GM21619 (cell line): ENCODE measurements at regions not wholly inside any gene's neighbourhood (a gene's known extent, or its start where the extent isn't known, plus 50 kb on each side); places are given as distances from the start of the nearest gene placed in this dataset.

Experiments
- ATAC-seq: cut with Tn5 transposase; IDR thresholded peaks from one replicate; pipeline ENCODE4 v1.9.1; 2021; ENCODE audit not compliant: unreplicated experiment

DNA sequence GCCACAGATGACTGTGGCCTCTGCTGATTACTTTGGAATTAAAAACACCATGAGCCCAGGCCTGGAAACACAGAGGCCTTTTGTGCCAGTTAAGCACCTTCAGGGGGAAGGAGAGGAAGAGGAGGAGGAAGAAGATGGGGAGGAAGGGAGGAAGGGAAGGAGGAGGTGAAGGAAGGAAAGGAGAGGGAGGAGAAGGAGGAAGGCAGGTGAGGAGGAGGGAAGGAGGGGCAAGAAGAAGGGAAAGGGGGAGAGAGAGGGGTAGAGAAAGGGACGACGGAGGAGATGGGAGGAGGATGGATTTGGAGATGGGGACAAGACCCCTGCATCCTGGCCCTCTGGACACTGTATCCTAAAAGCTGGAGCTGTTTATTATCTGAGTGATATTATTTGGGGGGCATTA lies 231.0 kb downstream of the UQCRFS1 start:
- ATAC-seq = no peak

DNA sequence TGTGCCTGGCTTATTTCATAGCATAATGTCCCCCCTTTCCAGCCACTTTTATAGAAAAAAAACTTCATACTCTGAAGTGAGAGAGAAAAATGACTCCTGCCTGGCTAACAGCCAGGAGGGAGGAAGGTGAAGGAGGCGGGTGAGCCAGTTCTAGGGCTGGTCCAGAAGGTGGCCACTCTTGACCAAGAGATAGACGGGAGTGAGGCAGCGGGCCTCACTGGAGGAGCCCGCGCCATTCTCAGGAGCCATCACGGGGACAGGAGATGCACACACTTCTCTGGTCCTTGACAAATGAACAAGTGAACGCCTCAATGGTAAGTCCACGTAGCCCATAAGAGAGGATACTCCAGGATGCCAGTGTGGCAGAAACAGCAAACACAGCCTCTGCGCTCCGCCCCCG lies 231.4 kb downstream of the UQCRFS1 start:
- ATAC-seq = no peak

DNA sequence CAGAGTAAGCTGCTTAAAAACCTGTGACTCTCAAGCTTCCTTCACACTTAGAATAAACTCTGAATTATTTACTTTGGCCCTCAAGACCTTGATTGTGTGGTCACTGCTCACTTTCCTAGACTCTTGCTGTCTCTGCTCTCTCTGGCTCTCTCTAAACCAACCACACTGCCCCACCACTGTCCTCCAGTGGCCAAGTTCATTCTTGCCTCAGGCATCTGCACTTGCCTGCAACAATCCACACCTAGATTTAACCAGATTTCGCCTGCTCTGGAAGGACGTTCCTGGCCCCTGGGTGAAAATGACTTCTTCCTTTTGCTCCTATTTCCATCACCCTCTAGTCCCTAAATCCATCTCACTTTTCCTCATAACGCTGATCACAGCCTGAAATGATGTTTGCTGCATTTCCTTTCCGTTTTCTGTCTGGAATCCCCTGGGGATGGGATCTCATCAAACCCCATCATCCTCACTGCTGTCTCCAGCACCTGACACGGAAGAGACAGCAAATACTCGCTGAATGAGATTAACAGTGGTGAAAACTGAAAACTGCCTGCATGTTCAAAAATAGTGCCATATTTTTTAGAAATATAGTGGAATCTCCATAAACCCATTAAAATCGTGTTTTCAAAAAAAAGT lies 232.6 kb downstream of the UQCRFS1 start:
- ATAC-seq = no peak

- ATAC-seq = no peak
These were observed 235.1 kb downstream of the UQCRFS1 start for GRCh38 chr19:28977826-28978225.

DNA sequence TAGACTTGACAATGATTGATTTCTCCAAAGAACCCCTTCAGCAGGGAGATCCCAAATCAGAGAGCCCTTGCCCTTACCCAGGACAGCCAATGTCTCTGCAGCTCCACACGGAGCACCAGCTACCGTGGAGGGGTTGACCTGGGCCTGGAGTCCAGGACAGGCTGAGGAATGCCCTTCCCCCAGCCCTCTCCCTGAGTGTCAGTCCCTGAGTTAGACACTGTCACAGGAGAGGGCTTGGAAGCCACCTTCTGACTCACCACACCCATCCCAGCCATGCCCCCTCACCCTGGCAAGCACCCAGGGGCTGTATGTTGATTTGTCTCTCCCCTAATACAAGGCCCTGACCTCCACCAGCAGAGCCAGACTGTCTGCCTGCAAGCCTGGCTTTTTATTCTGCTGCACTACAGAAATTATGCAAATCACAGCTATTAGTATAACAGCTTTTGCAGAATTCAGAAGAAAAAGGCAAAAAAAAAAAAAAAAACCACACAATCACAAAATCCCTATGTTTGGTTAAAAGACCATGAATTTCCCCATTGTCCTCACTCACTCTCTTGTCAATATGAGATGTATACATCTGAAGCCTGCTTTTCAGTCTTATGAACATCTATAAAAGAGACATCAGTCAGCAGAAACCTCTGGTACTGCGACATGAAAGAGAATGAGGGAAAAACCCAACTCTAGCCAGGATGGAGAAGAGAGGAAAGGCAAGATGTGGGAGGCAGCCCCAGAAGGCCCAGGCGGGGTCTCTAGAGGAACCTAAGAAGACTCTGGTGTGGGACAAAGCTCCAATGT lies 240.7 kb downstream of the UQCRFS1 start:
- no peak for ATAC-seq

GRCh38 chr19:28971513-28971912 lies 241.4 kb downstream of the UQCRFS1 start:
- no peak for ATAC-seq

- no peak for ATAC-seq
These were observed 241.9 kb downstream of the UQCRFS1 start for GRCh38 chr19:28971049-28971448.

DNA sequence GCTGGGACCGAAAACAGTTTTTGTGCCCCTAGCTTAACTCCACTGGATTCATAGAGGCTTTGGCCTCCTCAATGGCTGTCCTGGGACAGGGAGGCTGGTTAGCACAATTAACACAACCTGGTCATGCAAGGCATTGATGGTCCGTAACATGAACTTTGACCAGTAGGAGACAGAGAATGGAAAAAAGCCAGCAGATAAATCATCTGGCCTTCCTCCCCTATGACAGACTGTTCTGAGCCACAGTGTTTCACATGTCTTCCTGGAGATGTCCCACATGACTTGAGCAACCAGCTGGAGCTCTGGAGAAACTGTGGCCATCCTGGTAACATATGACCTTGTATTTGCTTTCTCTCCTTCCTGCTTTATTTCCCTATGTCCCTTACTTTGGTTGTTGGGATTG lies 244.2 kb downstream of the UQCRFS1 start:
- no peak for ATAC-seq

- no peak for ATAC-seq
These were observed 246.1 kb downstream of the UQCRFS1 start for GRCh38 chr19:28966737-28967399.

GRCh38 chr19:28964500-28964899 lies 248.5 kb downstream of the UQCRFS1 start:
- no peak for ATAC-seq

DNA sequence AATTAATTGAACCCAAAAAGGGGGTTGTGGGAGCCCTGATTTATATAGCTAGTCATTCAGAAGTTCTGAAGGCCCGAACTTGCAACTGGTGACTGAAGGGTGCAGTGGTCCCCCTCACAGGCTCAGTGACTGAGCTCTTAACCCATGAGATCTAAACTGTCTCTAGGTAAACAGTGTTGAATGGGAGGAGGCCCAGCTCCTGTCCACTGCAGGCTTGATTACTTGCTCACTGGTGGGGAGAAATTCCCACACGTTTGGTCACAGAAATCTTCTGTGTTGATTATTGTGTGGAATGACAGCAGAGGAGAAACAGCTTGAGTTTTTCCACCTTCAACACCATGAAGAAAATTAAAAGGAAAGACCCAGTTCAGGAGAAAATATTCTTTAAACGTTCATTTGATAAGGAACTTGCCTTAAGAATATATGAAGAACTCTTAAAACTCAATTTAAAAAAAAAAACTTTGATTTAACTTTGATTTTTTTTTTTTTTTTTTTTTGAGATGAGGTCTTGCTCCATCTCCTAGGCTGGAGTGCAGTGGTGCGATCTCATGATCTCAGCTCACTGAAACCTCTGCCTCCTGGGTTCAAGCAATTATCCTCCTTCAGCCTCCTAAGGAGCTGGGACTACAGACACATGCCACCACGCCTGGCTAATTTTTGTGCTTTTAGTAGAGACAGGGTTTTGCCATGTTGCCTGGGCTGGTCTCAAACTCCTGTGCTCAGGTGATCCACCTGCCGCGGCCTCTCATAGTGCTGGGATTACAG lies 249.3 kb downstream of the UQCRFS1 start:
- ATAC-seq = no peak

DNA sequence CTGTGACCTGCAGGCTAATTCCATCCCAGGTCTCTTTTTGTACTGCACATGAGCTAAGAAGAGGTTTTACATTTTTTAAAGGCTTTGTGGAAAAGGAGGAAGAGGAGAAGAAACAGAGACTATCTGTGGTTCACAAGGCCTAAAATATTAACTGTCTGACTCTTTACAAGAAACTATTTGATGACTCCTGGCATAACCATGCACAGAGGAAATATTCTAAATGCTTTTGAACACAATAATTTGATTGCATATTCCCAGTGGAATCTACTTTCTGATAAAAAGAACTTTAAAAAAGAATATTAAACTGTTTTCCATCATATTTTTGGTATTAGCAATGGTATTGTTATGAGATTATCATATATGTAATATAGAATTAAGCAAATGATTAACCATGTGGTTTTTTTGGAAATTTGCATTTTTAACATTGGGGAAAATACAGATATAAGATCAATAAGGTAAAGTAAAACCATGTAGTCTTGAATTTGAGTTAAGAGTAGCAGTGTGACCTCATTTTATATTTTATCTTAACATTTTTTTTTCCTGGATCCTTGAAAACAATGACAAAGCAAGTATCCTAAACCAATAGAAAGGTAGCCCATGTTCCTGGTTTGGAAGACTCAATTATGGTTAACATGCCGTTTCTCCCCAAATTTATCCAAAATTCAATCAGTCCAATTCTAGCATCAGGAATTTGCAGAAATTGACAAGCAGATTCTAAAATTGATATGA lies 251.0 kb downstream of the UQCRFS1 start:
- no peak for ATAC-seq

GRCh38 chr19:28960986-28961705 lies 251.8 kb downstream of the UQCRFS1 start:
- no peak for ATAC-seq

DNA sequence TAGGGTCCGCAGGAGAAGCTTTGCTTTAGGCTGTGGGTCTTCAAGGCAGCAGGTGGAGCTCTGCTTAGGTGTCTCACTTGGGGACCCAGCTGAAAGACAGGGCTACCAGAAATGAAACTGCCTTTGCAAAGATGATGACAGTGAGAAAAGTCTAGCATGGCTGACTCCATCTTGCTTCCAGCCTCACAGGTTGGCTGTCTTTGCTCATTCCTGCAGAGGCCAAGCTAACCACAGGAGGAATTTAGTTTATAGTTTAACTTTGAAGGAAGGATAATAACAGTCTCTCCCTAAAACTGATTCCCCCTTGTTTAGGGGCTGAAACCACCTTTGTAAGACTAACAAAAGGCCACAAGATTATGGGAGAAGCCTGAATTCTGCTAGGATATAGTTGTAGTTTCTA lies 252.4 kb downstream of the UQCRFS1 start:
- ATAC-seq = no peak

- no peak for ATAC-seq
These were observed 256.0 kb downstream of the UQCRFS1 start for GRCh38 chr19:28956961-28957360.

GRCh38 chr19:28956421-28956820 lies 256.5 kb downstream of the UQCRFS1 start:
- no peak for ATAC-seq

GRCh38 chr19:28949535-28949934 lies 263.4 kb downstream of the UQCRFS1 start:
- no peak for ATAC-seq

DNA sequence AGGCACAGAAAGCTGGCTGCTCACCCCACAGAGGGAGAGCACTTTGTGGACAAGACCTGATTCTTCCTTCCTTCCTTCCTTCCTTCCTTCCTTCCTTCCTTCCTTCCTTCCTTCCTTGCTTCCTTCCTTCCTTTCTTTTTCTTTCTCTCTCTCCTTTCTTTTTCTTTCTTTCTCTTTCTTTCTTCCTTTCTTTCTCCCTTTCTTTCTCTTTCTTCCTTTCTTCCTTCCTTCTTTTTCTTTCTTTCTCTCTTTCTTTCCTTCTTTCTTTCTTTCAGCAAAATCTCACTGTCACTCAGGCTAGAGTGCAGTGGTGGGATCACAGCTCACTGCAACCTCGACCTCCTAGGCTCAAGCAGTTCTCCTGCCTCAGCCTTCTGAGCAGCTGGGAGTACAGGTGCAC lies 263.9 kb downstream of the UQCRFS1 start:
- no peak for ATAC-seq

GRCh38 chr19:28948566-28948965 lies 264.4 kb downstream of the UQCRFS1 start:
- no peak for ATAC-seq

- ATAC-seq = no peak
These were observed 264.9 kb downstream of the UQCRFS1 start for GRCh38 chr19:28948026-28948425.
